ENCODE measurements at regions not wholly inside any gene's neighbourhood (a gene's known extent, or its start where the extent isn't known, plus 50 kb on each side); places are given as distances from the start of the nearest gene placed in this dataset.
A peak's percentile ranks its signal among the peaks of the same experiment; 100 is the strongest.

GRCh38 chr20:56967916-56968315, 298.5 kb downstream of the BMP7 start:
- Histone ChIP-seq H3K9ac (ENCODE audit: low read length) (no peak overlapping the region), H3K79me2 (ENCODE audit: low read length) (no peaks in the 10 kb centered on the region), H3K36me3 (replicated peaks; ENCODE audit: low read depth, low read length) (no peaks in the 10 kb centered on the region), H3K4me2 (ENCODE audit: low read length) (no peak overlapping the region), H3K9me3 (ENCODE audit: insufficient read depth, low read length) (no peaks in the 10 kb centered on the region), H2AFZ (ENCODE audit: low read depth, low read length) (no peak overlapping the region), H3K4me3 (ENCODE audit: low read length) (no peak overlapping the region), H4K20me1 (ENCODE audit: insufficient read depth, low read length) (no peaks in the 10 kb centered on the region), H3K4me1 (ENCODE audit: low read length) (peaks cover 2% of the 10 kb centered on the region; the same call in 1 of the 2 replicates), H3K27ac (ENCODE audit: low read length) (no peak overlapping the region), H3K27me3 (ENCODE audit: low read depth, low read length) (peaks cover 33% of the 10 kb centered on the region)
- TF ChIP-seq CTCF (IDR thresholded peaks at IDR 0.05; ENCODE audit: low read depth, low read length) (no peak), EZH2phosphoT487 (IDR thresholded peaks at IDR 0.05; ENCODE audit: low read depth) (no peak)

GRCh38 chr20:56968376-56969048, 297.9 kb downstream of the BMP7 start:
- Histone ChIP-seq H2AFZ (ENCODE audit: low read depth, low read length) (no peak overlapping the region), H3K9ac (ENCODE audit: low read length) (no peak overlapping the region), H3K4me3 (ENCODE audit: low read length) (no peak overlapping the region), H3K27ac (ENCODE audit: low read length) (no peak overlapping the region), H3K79me2 (ENCODE audit: low read length) (no peaks in the 10 kb centered on the region), H3K4me1 (ENCODE audit: low read length) (peaks cover 2% of the 10 kb centered on the region; the same call in 1 of the 2 replicates), H3K36me3 (replicated peaks; ENCODE audit: low read depth, low read length) (no peaks in the 10 kb centered on the region), H3K4me2 (ENCODE audit: low read length) (no peak overlapping the region), H4K20me1 (ENCODE audit: insufficient read depth, low read length) (no peaks in the 10 kb centered on the region), H3K9me3 (ENCODE audit: insufficient read depth, low read length) (no peaks in the 10 kb centered on the region), H3K27me3 (ENCODE audit: low read depth, low read length) (peaks cover 36% of the 10 kb centered on the region)
- TF ChIP-seq CTCF (IDR thresholded peaks at IDR 0.05; ENCODE audit: low read depth, low read length), result no peak
- TF ChIP-seq EZH2phosphoT487 (IDR thresholded peaks at IDR 0.05; ENCODE audit: low read depth), result no peak

- TF ChIP-seq EZH2phosphoT487 (IDR thresholded peaks at IDR 0.05; ENCODE audit: low read depth) (no peak), CTCF (IDR thresholded peaks at IDR 0.05; ENCODE audit: low read depth, low read length) (peak; percentile 98)
- Histone ChIP-seq H3K4me2 (ENCODE audit: low read length) (peak overlapping the region; percentile 41), H2AFZ (ENCODE audit: low read depth, low read length) (no peak overlapping the region)
Measured at GRCh38 chr20:56974499-56975250, 291.8 kb downstream of the BMP7 start.

GRCh38 chr20:56975838-56976237, 290.6 kb downstream of the BMP7 start:
- TF ChIP-seq EZH2phosphoT487 (IDR thresholded peaks at IDR 0.05; ENCODE audit: low read depth) (no peak), CTCF (IDR thresholded peaks at IDR 0.05; ENCODE audit: low read depth, low read length) (no peak)
- H3K27me3 ChIP-seq (ENCODE audit: low read depth, low read length), result peaks cover 66% of the 10 kb centered on the region
- H3K9ac ChIP-seq (ENCODE audit: low read length), result no peak overlapping the region
- H3K9me3 ChIP-seq (ENCODE audit: insufficient read depth, low read length), result no peaks in the 10 kb centered on the region
- H3K4me1 ChIP-seq (ENCODE audit: low read length), result peaks cover 8% of the 10 kb centered on the region
- no peak overlapping the region for H3K27ac ChIP-seq (ENCODE audit: low read length)
- no peak overlapping the region for H2AFZ ChIP-seq (ENCODE audit: low read depth, low read length)
- H3K4me3 ChIP-seq (ENCODE audit: low read length), result no peak overlapping the region
- no peaks in the 10 kb centered on the region for H4K20me1 ChIP-seq (ENCODE audit: insufficient read depth, low read length)
- H3K36me3 ChIP-seq (replicated peaks; ENCODE audit: low read depth, low read length), result no peaks in the 10 kb centered on the region
- no peak overlapping the region for H3K4me2 ChIP-seq (ENCODE audit: low read length)
- no peaks in the 10 kb centered on the region for H3K79me2 ChIP-seq (ENCODE audit: low read length)

More at GRCh38 chr20:56974499-56975250, 291.8 kb downstream of the BMP7 start:
- no peaks in the 10 kb centered on the region for H3K36me3 ChIP-seq (replicated peaks; ENCODE audit: low read depth, low read length)
- H3K9me3 ChIP-seq (ENCODE audit: insufficient read depth, low read length), result no peaks in the 10 kb centered on the region
- no peak overlapping the region for H3K4me3 ChIP-seq (ENCODE audit: low read length)
- H3K79me2 ChIP-seq (ENCODE audit: low read length), result no peaks in the 10 kb centered on the region
- peaks cover 66% of the 10 kb centered on the region for H3K27me3 ChIP-seq (ENCODE audit: low read depth, low read length)
- H3K4me1 ChIP-seq (ENCODE audit: low read length), result peaks cover 8% of the 10 kb centered on the region
- no peaks in the 10 kb centered on the region for H4K20me1 ChIP-seq (ENCODE audit: insufficient read depth, low read length)
- H3K9ac ChIP-seq (ENCODE audit: low read length), result no peak overlapping the region
- no peak overlapping the region for H3K27ac ChIP-seq (ENCODE audit: low read length)
